HepG2 (cell line): ENCODE measurements at regions not wholly inside any gene's neighbourhood (a gene's known extent, or its start where the extent isn't known, plus 50 kb on each side); places are given as distances from the start of the nearest gene placed in this dataset.

ENCODE experiments used
- ATF7-NPFF ChIP-seq: sonication (generic); formaldehyde crosslinking; IDR thresholded peaks from 2 replicates; pipeline ENCODE4 v1.8.1; 2023; ENCODE audit warnings: mild to moderate bottlenecking, low read depth, missing genetic modification reagents, moderate library complexity
- BRF2 ChIP-seq: sonication (generic); formaldehyde crosslinking; IDR thresholded peaks from 2 replicates; pipeline ENCODE4 v1.8.1; 2022; ENCODE audit warnings: mild to moderate bottlenecking, missing genetic modification reagents
- EP300 ChIP-seq, 3 experiments: sonication (generic) in 1 of 3; formaldehyde crosslinking in 1 of 3; IDR thresholded peaks; 2 replicates each; pipeline versions ENCODE4 v1.5.1 to v1.6.1; 2011 to 2020; ENCODE audit warnings: low read depth in 2 of 3, low read length in 2 of 3, borderline replicate concordance in 1 of 3, improper control_type of control experiment in 1 of 3, mild to moderate bottlenecking in 1 of 3, missing genetic modification reagents in 1 of 3, moderate library complexity in 1 of 3
- FOXO4 ChIP-seq: sonication (generic); formaldehyde crosslinking; conservative IDR thresholded peaks from 2 replicates; pipeline ENCODE4 v1.8.1; 2023; ENCODE audit warnings: missing genetic modification reagents
- HHEX ChIP-seq: IDR thresholded peaks from 2 replicates; pipeline ENCODE4 v1.6.1; 2016; ENCODE audit warnings: control low read depth
- JUND ChIP-seq: sonication (generic); formaldehyde crosslinking; IDR thresholded peaks from 2 replicates; pipeline ENCODE4 v1.8.0; 2022; ENCODE audit warnings: mild to moderate bottlenecking, missing genetic modification reagents
- NFKBIZ ChIP-seq: IDR thresholded peaks from 2 replicates; pipeline ENCODE4 v1.6.1; 2018; ENCODE audit warnings: missing genetic modification reagents, missing compliant biosample characterization
- TAF15 ChIP-seq: fragments of 200-400 bp; formaldehyde crosslinking; IDR thresholded peaks from one replicate; pipeline ENCODE4 v1.6.1; 2018; ENCODE audit warnings: mild to moderate bottlenecking, low read depth, low read length; ENCODE audit not compliant: poor library complexity, severe bottlenecking
- TCF12 ChIP-seq, 2 experiments: fragments of 450-650 bp in 1 of 2; sonication (generic) in 1 of 2; formaldehyde crosslinking in 1 of 2; IDR thresholded peaks; 2 replicates each; pipeline versions ENCODE4 v1.6.1 to v1.8.0; 2017 to 2022; ENCODE audit warnings: antibody characterized with exemption in 1 of 2, mild to moderate bottlenecking in 1 of 2, missing genetic modification reagents in 1 of 2, moderate library complexity in 1 of 2
- ZNF335 ChIP-seq: sonication (generic); formaldehyde crosslinking; IDR thresholded peaks from 2 replicates; pipeline ENCODE4 v1.4.0; 2020; ENCODE audit warnings: missing genetic modification reagents
- ZNF407 ChIP-seq: sonication (generic); formaldehyde crosslinking; IDR thresholded peaks from one replicate; pipeline ENCODE4 v1.5.1; 2020; ENCODE audit warnings: mild to moderate bottlenecking, missing genetic modification reagents; ENCODE audit errors: not compliant biosample characterization
- TF ChIP-seq, protein P1 (sequence below): sonication (generic); formaldehyde crosslinking; IDR thresholded peaks from 2 replicates; pipeline ENCODE4 v1.4.0; 2020; ENCODE audit warnings: mild to moderate bottlenecking, missing genetic modification reagents

- TF ChIP-seq HHEX (CRISPR knock-in tag) (no peak), EP300 (IDR thresholded peaks at IDR 0.05; ENCODE audit: low read depth in 2 of 2, low read length in 2 of 2) (no peak), EP300 (CRISPR knock-in tag; IDR thresholded peaks at IDR 0.05; ENCODE audit: borderline replicate concordance) (no peak), FOXO4 (CRISPR knock-in tag) (no peak), JUND (CRISPR knock-in tag) (no peak), ZNF335 (CRISPR knock-in tag) (no peak), BRF2 (no peak), TAF15 (no peak), ATF7-NPFF (CRISPR knock-in tag) (no peak), NFKBIZ (no peak), TCF12 (IDR thresholded peaks at IDR 0.05) (no peak), TCF12 (CRISPR knock-in tag; IDR thresholded peaks at IDR 0.05) (no peak), ZNF407 (CRISPR knock-in tag) (no peak)
- TF ChIP-seq, protein P1, sequence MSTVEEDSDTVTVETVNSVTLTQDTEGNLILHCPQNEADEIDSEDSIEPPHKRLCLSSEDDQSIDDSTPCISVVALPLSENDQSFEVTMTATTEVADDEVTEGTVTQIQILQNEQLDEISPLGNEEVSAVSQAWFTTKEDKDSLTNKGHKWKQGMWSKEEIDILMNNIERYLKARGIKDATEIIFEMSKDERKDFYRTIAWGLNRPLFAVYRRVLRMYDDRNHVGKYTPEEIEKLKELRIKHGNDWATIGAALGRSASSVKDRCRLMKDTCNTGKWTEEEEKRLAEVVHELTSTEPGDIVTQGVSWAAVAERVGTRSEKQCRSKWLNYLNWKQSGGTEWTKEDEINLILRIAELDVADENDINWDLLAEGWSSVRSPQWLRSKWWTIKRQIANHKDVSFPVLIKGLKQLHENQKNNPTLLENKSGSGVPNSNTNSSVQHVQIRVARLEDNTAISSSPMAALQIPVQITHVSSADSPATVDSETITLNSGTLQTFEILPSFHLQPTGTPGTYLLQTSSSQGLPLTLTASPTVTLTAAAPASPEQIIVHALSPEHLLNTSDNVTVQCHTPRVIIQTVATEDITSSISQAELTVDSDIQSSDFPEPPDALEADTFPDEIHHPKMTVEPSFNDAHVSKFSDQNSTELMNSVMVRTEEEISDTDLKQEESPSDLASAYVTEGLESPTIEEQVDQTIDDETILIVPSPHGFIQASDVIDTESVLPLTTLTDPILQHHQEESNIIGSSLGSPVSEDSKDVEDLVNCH (CRISPR knock-in tag): no peak
Measured at GRCh38 chr18:39842366-39842914, 2112.6 kb upstream of the PIK3C3 start.
